ENCODE measurements at regions not wholly inside any gene's neighbourhood (a gene's known extent, or its start where the extent isn't known, plus 50 kb on each side); places are given as distances from the start of the nearest gene placed in this dataset.
A peak's percentile ranks its signal among the peaks of the same experiment; 100 is the strongest.

DNA sequence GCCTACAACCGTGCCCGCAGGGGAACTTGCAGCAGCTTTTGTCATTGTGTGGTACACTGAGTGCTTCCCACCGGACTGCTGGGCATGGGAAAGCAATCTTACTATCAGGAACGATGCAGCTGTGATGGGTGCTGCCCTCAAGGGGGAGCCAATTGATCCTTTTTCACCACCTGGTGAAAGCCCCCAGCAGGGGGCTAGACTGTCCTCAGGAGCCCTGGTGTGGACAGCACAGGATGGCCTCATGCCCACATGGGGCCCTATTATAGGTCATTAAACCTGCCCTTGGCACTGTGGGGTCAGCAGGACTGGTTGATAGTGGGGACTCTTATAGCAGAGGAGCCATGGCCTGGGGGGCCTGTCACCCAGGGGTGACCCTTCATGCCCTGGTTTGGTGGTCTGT lies 172.2 kb downstream of the GLI2 start:
- Mint-ChIP-seq H3K27ac (ENCODE audit: unreplicated experiment) (no peak overlapping the region), H3K4me1 (ENCODE audit: low read depth, unreplicated experiment) (peaks cover 32% of the 10 kb centered on the region)

DNA sequence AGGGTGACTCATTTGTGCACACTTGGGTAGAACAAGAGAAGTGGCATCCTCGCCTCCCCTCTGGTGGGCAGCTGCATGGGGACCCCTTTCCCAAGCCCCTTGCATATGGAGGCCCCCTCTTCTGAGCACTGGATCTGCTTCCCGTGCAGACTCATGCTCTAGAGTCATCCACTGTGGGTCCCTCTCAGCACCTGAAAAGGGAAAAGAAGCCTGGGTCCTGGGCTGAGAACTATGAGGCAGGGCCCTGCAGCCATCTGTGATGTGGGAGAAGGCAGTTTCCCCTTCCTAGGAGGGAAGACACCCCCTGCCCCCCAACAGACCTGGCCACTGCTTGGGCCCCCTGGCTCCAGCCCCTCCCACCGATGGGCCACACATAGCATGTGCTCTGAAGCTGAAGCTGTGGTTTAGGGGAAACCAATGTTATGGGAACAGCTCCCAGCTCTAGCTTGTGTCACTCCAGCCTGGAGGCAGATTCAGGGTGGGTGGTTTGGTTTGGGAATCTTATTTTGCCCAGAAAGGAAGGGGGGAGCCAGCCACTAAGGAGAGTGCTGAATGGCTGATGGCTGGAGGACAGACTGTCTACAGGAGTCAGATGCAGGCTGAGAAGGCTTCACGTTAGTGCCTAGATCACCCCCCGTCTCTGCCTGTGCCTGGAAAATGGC lies 172.8 kb downstream of the GLI2 start:
- Mint-ChIP-seq H3K9me3 (ENCODE audit: unreplicated experiment) (peaks cover 4% of the 10 kb centered on the region), H3K27me3 (ENCODE audit: unreplicated experiment) (peaks cover 4% of the 10 kb centered on the region), H3K4me3 (ENCODE audit: unreplicated experiment) (no peak overlapping the region), H3K4me1 (ENCODE audit: low read depth, unreplicated experiment) (peaks cover 37% of the 10 kb centered on the region), H3K27ac (ENCODE audit: unreplicated experiment) (no peak overlapping the region), H3K36me3 (ENCODE audit: unreplicated experiment) (no peaks in the 10 kb centered on the region)
- no peak for TF ChIP-seq CTCF (IDR thresholded peaks at IDR 0.05; ENCODE audit: partially characterized antibody, unreplicated experiment)
- no peak for DNase-seq

More for the DNA sequence above, 172.2 kb downstream of the GLI2 start:
- H3K9me3 Mint-ChIP-seq (ENCODE audit: unreplicated experiment) = peaks cover 4% of the 10 kb centered on the region
- peak; percentile 11 for TF ChIP-seq CTCF (IDR thresholded peaks at IDR 0.05; ENCODE audit: partially characterized antibody, unreplicated experiment)
- DNase-seq = no peak
- H3K27me3 Mint-ChIP-seq (ENCODE audit: unreplicated experiment) = peaks cover 4% of the 10 kb centered on the region
- H3K36me3 Mint-ChIP-seq (ENCODE audit: unreplicated experiment) = no peaks in the 10 kb centered on the region
- H3K4me3 Mint-ChIP-seq (ENCODE audit: unreplicated experiment) = no peak overlapping the region

DNA sequence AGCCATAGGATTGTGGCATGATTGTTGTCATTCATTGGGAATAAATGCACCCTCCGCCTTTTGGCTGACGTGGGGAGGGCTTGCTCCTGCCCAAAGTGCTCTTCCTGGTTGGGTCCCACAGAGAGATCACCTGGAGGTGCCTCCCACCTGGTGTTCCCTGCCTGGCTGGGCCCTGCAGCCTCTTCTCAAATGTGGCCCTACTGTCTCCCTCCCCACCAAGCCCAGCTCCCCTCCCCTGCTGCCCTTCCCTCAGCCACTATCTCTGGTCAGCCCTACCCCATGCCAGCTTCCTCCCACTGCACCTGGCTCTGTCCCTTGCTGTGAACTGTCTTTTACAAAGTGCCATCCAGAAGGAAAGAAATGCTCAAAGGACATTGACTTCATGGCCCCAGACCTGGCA lies 173.4 kb downstream of the GLI2 start:
- H3K36me3 Mint-ChIP-seq (ENCODE audit: unreplicated experiment) = no peaks in the 10 kb centered on the region
- no peak for TF ChIP-seq CTCF (IDR thresholded peaks at IDR 0.05; ENCODE audit: partially characterized antibody, unreplicated experiment)
- peaks cover 4% of the 10 kb centered on the region for H3K27me3 Mint-ChIP-seq (ENCODE audit: unreplicated experiment)
- H3K9me3 Mint-ChIP-seq (ENCODE audit: unreplicated experiment) = peaks cover 4% of the 10 kb centered on the region
- no peak overlapping the region for H3K4me3 Mint-ChIP-seq (ENCODE audit: unreplicated experiment)
- H3K27ac Mint-ChIP-seq (ENCODE audit: unreplicated experiment) = no peak overlapping the region
- DNase-seq = no peak
- peaks cover 39% of the 10 kb centered on the region for H3K4me1 Mint-ChIP-seq (ENCODE audit: low read depth, unreplicated experiment)

DNA sequence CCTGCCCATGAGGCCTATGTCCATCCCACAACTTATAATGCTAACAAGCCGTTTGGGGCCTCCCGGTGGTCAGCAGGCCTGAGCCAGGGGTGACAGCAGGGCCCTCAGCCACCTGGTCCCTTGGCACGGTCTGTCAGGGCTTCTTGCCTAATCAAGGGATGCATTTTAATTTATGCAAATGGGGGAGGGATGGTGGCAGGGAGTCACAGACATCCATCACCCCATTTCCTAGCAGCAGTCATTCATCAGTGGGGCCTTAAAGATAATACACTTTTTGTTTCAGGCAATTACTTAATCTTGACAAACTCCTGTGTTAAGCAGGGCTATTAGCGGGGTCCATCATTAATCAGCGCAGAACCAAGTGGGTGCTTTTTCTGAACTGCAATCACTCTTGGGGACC lies 174.5 kb downstream of the GLI2 start:
- Mint-ChIP-seq H3K4me1 (ENCODE audit: low read depth, unreplicated experiment) (peaks cover 30% of the 10 kb centered on the region), H3K27ac (ENCODE audit: unreplicated experiment) (no peak overlapping the region), H3K9me3 (ENCODE audit: unreplicated experiment) (peaks cover 4% of the 10 kb centered on the region), H3K27me3 (ENCODE audit: unreplicated experiment) (peaks cover 4% of the 10 kb centered on the region), H3K36me3 (ENCODE audit: unreplicated experiment) (no peaks in the 10 kb centered on the region), H3K4me3 (ENCODE audit: unreplicated experiment) (no peak overlapping the region)
- no peak for DNase-seq
- TF ChIP-seq CTCF (IDR thresholded peaks at IDR 0.05; ENCODE audit: partially characterized antibody, unreplicated experiment) = no peak
